ENCODE measurements at regions not wholly inside any gene's neighbourhood (a gene's known extent, or its start where the extent isn't known, plus 50 kb on each side); places are given as distances from the start of the nearest gene placed in this dataset.
A peak's percentile ranks its signal among the peaks of the same experiment; 100 is the strongest.

GRCh38 chr20:7302250-7302649 is 534.8 kb downstream of the BMP2 start:
- DNase-seq (ENCODE audit: low read depth in 3 of 3, low spot score in 2 of 3) = no peak

DNA sequence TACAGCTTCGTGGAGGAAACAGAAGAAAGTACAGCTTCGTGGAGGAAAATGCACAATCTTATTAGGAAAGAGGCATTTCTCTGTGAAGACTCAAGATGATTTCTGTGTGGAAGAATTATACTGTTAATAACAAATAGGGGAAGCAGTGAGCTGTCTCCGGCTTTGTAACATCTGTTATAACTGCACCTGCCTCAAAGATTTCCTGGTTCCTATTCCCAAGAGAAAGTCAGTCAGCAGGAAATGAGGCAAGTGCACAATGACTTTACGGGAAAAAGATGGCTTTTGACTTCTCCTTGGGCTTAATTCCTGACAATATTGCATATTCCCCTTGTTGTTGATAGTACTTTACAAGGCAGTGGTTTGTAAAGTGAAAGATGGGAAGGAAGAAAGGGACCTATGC is 538.5 kb downstream of the BMP2 start:
- DNase-seq (ENCODE audit: low read depth in 3 of 3, low spot score in 2 of 3) = no peak

- DNase-seq (ENCODE audit: low read depth in 3 of 3, low spot score in 2 of 3) = no peak
These were observed 540.7 kb downstream of the BMP2 start for GRCh38 chr20:7308163-7308562.

DNA sequence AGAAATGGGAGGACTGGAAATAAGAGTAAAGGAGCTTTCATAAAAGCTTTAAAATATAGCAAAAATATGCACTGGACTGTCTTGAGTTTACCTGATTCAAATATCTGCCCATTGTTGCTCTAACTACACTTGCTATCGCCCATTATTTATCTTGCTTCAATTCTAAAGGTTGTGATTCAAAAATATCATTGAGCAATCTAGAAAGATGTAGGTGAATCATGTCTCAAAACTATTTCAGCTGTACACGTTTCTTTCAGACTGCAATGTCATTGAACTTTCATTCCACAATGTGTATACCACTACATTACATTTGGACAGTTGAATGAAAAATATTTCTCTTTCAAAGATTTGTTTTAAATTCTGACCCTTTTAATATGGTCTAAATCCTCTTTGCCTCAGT is 545.6 kb downstream of the BMP2 start:
- no peak for DNase-seq (ENCODE audit: low read depth in 3 of 3, low spot score in 2 of 3)

DNA sequence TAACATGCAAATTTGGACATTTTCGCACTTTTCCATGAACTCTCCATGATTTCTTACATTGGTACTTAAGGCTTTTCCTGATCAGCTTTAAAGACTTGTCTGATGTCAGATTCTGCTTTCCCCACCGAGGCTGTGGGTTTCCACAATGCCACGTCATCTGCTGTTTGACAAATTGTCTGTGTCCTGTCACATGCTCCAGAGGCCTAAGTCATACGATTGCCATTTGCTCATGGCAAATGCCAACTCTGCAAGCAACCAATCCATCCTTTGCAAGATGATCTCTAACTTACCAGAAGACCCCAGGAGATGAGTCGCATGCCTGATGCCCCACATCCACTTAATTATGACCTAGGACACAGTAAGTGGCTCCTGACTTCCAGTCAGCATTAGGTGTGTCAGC is 556.5 kb downstream of the BMP2 start:
- no peak for DNase-seq (ENCODE audit: low read depth in 3 of 3, low spot score in 2 of 3)

DNA sequence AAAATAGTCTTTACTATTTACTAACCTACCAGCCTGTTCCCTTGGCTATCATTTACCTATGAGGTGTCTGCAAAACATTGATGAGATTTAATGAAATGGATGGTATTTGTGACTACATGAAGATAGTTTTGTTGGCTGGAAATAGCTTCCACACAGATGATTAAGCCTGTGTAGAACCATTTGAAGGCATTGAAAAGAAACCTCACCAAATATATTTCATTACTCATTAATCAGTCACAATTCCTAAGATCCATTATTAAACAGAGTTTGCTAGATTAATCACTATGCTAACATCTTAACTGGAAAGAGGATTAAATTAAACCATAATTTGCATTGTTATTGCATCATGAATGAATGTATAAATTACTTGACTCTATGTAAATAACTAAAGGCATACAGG is 560.3 kb downstream of the BMP2 start:
- DNase-seq (ENCODE audit: low read depth in 3 of 3, low spot score in 2 of 3) = no peak

- no peak for DNase-seq (ENCODE audit: low read depth in 3 of 3, low spot score in 2 of 3)
These were observed 563.4 kb downstream of the BMP2 start for GRCh38 chr20:7330850-7331249.

GRCh38 chr20:7332169-7332568 is 564.7 kb downstream of the BMP2 start:
- DNase-seq (ENCODE audit: low read depth in 3 of 3, low spot score in 2 of 3) = no peak

- DNase-seq (ENCODE audit: low read depth in 3 of 3, low spot score in 2 of 3) = no peak
These were observed 566.4 kb downstream of the BMP2 start for GRCh38 chr20:7333841-7334240.

DNA sequence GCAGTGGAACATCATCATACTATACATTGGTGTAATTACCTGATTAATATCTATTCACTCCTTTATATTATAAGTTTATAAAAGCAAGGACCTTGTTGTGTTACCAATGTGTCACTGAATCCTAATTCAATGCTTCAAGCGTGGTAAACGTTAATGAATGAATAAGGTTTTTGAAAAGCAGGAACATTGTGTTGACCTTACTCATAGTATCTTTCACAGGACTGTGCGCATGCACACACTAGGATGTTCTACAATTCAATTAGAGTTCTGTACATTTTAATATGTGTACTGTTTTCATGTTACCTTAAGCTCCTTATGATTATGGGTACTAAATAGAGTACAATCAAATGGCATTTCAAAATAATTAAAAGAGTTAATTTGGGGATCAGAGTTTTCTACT is 578.5 kb downstream of the BMP2 start:
- no peak for DNase-seq (ENCODE audit: low read depth in 3 of 3, low spot score in 2 of 3)

- DNase-seq (ENCODE audit: low read depth in 3 of 3, low spot score in 2 of 3) = no peak
These were observed 579.1 kb downstream of the BMP2 start for GRCh38 chr20:7346562-7346961.

DNA sequence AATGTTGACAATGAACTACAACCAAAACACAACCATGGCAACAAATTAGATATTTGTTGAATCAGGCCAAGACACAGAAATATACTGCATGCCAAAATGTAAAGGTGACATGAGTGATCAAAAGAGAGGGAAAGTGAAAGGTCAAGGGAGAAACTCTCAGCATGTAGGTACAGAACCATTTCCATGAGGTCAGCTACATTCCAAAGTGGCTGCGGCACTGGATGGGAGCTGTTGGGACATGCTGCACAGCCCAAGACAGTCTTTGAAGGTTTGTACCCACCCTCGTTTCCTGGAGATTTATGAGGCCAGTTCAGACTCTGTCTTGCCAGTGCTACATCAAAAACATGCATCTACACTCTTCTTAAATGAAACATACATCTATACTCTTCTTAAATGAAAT is 579.9 kb downstream of the BMP2 start:
- DNase-seq (ENCODE audit: low read depth in 3 of 3, low spot score in 2 of 3) = no peak

DNA sequence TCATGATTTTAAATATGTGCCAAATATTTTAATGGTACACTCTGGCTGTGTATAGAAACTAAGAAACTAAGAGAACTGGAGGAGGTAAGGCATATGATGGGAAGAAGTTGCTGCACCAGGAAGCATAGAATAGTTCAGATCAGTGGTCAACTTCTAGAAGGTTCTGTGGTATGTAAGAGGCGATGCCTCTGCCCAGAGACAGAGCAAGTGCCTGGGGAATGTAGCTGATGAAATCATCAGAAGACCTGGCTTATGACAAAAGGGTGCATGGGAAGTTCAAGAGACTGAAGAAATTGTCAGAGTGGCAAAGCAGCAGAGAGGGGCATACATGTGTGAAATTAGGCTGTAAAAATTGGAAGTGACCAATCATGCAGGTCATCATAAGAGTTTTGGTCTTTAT is 580.8 kb downstream of the BMP2 start:
- no peak for DNase-seq (ENCODE audit: low read depth in 3 of 3, low spot score in 2 of 3)

- DNase-seq (ENCODE audit: low read depth in 3 of 3, low spot score in 2 of 3) = no peak
These were observed 584.7 kb downstream of the BMP2 start for GRCh38 chr20:7352165-7352564.

DNA sequence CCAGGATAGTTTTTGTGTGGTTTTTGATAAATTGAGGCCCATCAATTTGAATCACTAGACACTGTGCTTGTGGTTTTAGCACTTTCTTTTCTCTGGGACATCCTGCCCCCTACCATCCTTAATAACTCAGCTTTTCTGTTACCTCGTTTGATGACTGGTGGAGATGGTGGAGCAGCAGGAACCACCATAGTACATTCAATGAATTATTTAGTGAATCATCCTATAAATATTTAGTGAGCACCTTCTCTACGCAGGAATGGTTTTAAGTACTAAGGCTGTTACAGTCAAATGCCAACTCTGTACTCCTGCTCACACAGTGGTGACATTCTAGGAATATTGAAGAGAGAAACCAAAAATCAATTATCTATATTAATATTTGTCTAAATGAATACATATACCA is 585.2 kb downstream of the HAO1 start:
- DNase-seq (ENCODE audit: low read depth in 3 of 3, low spot score in 2 of 3) = no peak

DNA sequence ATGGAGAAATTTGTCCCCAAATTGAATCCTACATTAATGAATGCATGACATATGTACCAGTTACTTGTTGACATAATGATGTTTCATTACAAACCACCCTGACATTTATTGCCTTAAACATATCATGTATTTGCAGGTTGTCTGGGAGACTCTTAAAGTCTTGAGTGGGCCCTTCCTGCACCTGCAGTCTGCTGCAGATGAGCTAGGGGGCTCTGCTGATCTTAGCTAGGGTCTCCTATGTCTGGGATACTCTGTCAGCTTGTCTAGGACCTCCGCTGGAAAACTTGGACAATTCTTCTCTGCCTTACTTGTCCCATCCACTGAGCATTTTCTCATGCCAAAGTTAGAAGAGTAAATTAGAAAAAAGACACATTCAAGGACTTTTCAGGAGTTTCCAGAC is 581.6 kb downstream of the HAO1 start:
- no peak for DNase-seq (ENCODE audit: low read depth in 3 of 3, low spot score in 2 of 3)

DNA sequence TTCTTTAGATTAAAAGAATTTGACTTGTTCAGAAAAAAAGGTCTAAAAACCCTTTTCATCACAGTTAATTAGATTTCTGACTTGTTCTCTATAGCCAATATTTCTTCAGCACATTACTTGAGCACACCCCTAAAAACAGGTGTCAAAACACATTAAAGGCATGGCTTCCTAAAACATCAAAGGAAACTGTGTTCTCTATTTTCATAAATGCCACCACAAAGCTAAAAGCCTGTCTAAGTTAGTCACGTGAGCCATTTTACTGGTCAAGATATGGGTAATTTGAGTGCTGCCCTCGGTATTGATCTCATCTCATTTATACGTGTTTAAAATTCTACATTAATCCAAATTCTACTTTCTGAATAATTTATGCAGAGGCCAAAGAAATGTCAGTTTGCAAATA is 580.5 kb downstream of the HAO1 start:
- no peak for DNase-seq (ENCODE audit: low read depth in 3 of 3, low spot score in 2 of 3)

DNA sequence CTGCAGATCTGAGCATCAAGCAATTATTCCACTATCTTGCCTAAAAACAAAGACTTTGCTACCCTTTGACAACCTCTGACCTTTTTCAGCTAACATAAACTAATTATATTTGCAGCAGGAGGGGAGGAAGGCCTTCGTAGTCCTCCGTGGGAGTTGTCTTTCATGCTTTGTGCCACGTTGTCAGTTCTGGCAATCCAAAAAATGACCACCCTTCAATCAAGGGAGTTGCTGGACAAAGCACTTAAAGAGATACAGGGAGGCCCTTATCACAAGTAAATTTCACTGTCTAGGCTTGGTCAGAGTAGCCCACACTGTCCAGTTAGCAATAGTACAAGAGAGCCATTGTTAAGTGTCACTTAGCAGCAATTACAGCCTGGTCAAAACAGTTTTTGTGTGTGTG is 578.9 kb downstream of the HAO1 start:
- DNase-seq (ENCODE audit: low read depth in 3 of 3, low spot score in 2 of 3) = no peak

DNA sequence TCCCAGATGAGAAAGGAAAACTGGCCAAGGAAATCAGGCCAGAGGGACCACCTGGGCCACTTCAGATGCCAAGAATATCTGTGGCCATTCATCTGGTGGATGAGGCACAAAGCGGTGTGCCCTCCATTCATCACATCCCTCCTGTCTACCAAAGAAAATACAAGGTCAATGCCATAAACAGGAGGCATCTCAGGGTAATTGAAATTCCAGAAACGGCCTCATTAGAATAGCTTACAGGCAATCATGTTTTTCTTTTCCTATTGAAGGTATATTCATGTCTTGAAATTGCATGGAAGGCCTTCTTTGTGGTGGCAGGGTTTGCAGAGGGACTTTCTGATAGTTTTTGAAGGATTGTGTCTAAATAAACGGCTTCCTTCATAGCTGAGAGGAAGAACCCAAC is 578.3 kb downstream of the HAO1 start:
- DNase-seq (ENCODE audit: low read depth in 3 of 3, low spot score in 2 of 3) = no peak

DNA sequence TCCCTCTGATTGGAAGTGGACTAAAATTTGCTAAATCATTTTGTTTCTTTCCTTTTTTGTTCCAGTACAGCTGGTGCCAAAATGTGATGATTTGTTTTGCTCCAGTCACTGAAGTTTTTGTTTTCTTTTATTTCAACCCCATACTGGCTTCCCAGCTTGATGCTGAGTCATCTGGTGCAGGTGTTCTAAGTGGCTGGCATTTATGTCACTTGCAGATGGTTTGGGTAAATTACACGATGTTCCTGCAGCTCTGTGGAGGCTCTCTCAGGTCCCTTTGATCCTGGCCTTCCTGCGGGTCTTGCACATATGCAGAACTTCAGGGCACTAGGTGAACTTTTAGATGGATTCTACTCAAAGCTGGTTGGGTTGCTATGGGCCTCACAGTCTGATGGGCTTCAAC is 577.7 kb downstream of the HAO1 start:
- DNase-seq (ENCODE audit: low read depth in 3 of 3, low spot score in 2 of 3) = no peak

DNA sequence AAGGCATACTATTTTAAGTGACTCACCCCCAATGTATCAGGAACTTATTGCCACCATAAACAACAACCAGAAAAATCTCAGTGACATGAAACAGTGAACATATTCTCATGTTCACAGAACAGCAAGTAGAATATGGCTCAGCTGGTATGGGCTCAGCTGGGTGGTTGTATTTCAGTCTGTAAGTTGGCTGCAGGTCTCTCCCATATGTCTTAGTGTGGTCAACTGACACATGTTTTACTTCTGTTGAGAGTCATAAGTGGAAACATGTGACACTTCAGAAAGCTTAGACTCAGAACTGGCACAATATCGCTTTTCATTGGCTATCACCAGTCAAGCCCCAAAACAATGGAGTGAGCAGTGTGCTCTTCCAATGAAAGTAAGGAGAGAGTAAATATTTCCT is 574.1 kb downstream of the HAO1 start:
- no peak for DNase-seq (ENCODE audit: low read depth in 3 of 3, low spot score in 2 of 3)

- peak; percentile 25 to 31 (median 30) for DNase-seq (ENCODE audit: low read depth in 3 of 3, low spot score in 2 of 3)
These were observed 568.6 kb downstream of the HAO1 start for GRCh38 chr20:7371518-7372163.

DNA sequence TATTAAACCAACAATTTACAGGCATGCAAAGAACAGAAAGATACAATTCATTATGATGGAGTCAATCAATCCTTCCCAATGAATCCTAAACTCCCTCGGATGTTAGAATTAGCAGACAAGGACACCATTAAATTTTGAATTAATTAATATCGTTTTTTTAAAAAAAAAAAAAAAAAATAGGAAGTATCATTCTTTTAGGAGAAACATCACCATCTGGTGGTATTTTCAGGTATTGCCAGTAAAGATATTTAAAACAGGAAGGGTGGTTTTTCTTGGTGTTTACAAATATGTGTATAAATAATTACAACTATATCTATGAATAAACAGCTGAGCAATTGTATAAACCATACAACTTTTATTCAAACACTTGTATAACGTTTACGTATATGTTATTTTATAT is 564.4 kb downstream of the HAO1 start:
- no peak for DNase-seq (ENCODE audit: low read depth in 3 of 3, low spot score in 2 of 3)
